Testis (tissue), 2 donors: ENCODE measurements at regions not wholly inside any gene's neighbourhood (a gene's known extent, or its start where the extent isn't known, plus 50 kb on each side); places are given as distances from the start of the nearest gene placed in this dataset.

ENCODE experiments used
- DNase-seq: peaks from one replicate; pipeline ENCODE4 v3.0.0-alpha.2; 2019
- H3K27ac ChIP-seq, 2 donors: fragments of 200-600 bp; sonication (generic); one replicate each; pipeline ENCODE4 v1.5.1; 2019
- H3K27me3 ChIP-seq: fragments of 200-600 bp; sonication (generic); one replicate; pipeline ENCODE4 v1.5.1; 2019
- H3K36me3 ChIP-seq: fragments of 200-600 bp; sonication (generic); one replicate; pipeline ENCODE4 v1.5.1; 2017; ENCODE audit warnings: low read depth; ENCODE audit errors: missing control alignments
- H3K4me1 ChIP-seq: fragments of 200-600 bp; sonication (generic); one replicate; pipeline ENCODE4 v1.5.1; 2019
- H3K4me3 ChIP-seq, 2 donors: fragments of 200-600 bp; sonication (generic); one replicate each; pipeline ENCODE4 v1.5.1; 2017 to 2019
- H3K9me3 ChIP-seq: fragments of 200-600 bp; sonication (generic); one replicate; pipeline ENCODE4 v1.5.1; 2017
- POLR2A ChIP-seq: fragments of 450-650 bp; IDR thresholded peaks from one replicate; pipeline ENCODE4 v1.6.1; 2017; ENCODE audit warnings: antibody characterized with exemption, mild to moderate bottlenecking, moderate library complexity
- WGBS, 2 donors: methylation state at CpG; one replicate each; pipeline ENCODE4 v1.1.5; 2018; 5-methylcytosine and 5-hydroxymethylcytosine counted together
- intact Hi-C: fragments of 100-400 bp; cut with DNase I; formaldehyde crosslinking; loops from one replicate; pipeline ENCODE4 v1.15.1; 2023; ENCODE audit warnings: low total_unique reads
- TF ChIP-seq, protein P1 (sequence below), 3 experiments: fragments of 450-650 bp in 2 of 3; fragments of 200-600 bp in 1 of 3; sonication (generic) in 1 of 3; IDR thresholded peaks; one replicate each; pipeline ENCODE4 v1.5.1; 2016 to 2019; ENCODE audit warnings: antibody characterized with exemption in 3 of 3, mild to moderate bottlenecking in 2 of 3, moderate library complexity in 1 of 3

GRCh38 chr3:150306083-150306482, 102.0 kb upstream of the TSC22D2 start:
- intact Hi-C loops: no loop called here
- DNase-seq: no peak
- WGBS, 2 donors: 72 to 94% methylated on average over 3 of the region's 3 CpGs
- TF ChIP-seq, protein P1, sequence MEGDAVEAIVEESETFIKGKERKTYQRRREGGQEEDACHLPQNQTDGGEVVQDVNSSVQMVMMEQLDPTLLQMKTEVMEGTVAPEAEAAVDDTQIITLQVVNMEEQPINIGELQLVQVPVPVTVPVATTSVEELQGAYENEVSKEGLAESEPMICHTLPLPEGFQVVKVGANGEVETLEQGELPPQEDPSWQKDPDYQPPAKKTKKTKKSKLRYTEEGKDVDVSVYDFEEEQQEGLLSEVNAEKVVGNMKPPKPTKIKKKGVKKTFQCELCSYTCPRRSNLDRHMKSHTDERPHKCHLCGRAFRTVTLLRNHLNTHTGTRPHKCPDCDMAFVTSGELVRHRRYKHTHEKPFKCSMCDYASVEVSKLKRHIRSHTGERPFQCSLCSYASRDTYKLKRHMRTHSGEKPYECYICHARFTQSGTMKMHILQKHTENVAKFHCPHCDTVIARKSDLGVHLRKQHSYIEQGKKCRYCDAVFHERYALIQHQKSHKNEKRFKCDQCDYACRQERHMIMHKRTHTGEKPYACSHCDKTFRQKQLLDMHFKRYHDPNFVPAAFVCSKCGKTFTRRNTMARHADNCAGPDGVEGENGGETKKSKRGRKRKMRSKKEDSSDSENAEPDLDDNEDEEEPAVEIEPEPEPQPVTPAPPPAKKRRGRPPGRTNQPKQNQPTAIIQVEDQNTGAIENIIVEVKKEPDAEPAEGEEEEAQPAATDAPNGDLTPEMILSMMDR (IDR thresholded peaks at IDR 0.05): no peak
- TF ChIP-seq POLR2A: no peak
- Histone ChIP-seq H3K27ac (no peak overlapping the region), H3K27me3 (no peaks in the 10 kb centered on the region), H3K9me3 (no peaks in the 10 kb centered on the region), H3K4me1 (no peaks in the 10 kb centered on the region), H3K4me3 (no peak overlapping the region), H3K36me3 (no peaks in the 10 kb centered on the region)

- Histone ChIP-seq H3K4me1 (no peaks in the 10 kb centered on the region), H3K27ac (no peak overlapping the region), H3K27me3 (no peaks in the 10 kb centered on the region), H3K4me3 (no peak overlapping the region), H3K36me3 (no peaks in the 10 kb centered on the region), H3K9me3 (no peaks in the 10 kb centered on the region)
- 87 to 92% methylated on average over 3 of the region's 3 CpGs for WGBS, 2 donors
- no peak for TF ChIP-seq POLR2A
- TF ChIP-seq, protein P1 (IDR thresholded peaks at IDR 0.05): no peak
- intact Hi-C loops: no loop called here
- no peak for DNase-seq
Observed at GRCh38 chr3:150303768-150304167, 104.3 kb upstream of the TSC22D2 start.

DNA sequence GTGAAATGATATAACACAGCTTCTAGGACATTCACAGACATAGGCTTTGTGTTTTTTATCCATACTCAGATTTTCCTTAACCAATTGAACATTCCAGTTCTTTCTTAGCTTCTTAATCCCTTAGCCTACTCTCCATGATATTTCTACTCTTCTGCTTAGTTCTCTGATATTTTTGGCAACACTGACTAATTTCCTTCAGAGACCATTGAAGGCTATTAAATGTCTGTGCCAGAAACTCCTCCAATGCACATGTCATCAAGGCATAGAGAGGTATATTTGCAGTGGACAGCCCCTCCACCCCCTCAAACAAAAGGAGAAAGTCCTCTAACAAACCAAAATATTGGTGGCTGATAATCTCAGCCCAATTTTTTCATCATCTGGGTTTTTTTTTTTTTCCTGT, 105.9 kb upstream of the TSC22D2 start:
- Histone ChIP-seq H3K27ac (no peak overlapping the region), H3K27me3 (no peaks in the 10 kb centered on the region), H3K4me3 (no peak overlapping the region), H3K4me1 (no peaks in the 10 kb centered on the region), H3K9me3 (no peaks in the 10 kb centered on the region), H3K36me3 (no peaks in the 10 kb centered on the region)
- no peak for TF ChIP-seq POLR2A
- TF ChIP-seq, protein P1 (IDR thresholded peaks at IDR 0.05): no peak
- intact Hi-C loops: no loop called here
- no peak for DNase-seq

DNA sequence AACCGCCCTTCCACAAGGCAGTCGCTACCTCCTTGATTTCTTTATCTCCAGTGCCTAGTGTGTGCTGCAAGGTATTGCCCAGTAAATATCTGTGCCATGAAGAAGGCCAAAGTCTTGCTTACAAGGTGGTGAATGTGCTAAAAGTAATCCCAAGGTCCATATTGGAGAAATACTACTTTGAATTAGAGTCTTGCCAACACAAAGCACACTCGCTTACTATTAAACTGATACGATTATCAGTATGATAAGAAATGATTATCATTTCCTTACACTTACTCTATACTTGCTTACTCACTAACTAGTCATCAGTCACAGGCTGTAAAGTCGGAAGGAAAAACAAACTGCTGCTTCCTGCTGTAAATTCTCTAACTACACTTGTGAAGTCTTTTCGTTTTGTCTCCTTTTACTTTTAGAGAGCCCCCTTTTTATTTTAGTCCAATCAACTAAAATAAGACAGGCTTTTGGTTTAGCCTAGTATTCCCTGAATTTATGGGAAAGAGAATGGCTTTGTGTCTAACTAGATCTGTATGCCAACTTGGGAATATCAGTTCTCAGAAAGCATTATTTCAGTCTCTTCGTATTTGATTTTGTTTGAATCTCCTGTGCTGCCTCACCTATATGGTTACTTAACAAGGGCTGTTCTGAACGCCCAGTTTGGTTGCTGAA, 107.1 kb upstream of the TSC22D2 start:
- H3K4me1 ChIP-seq: no peaks in the 10 kb centered on the region
- no peak overlapping the region for H3K27ac ChIP-seq
- intact Hi-C loops: no loop called here
- TF ChIP-seq, protein P1 (IDR thresholded peaks at IDR 0.05): no peak
- TF ChIP-seq POLR2A: no peak
- 87% methylated on average over 8 of the region's 8 CpGs for WGBS, 2 donors
- no peaks in the 10 kb centered on the region for H3K36me3 ChIP-seq
- no peak for DNase-seq
- no peaks in the 10 kb centered on the region for H3K9me3 ChIP-seq
- no peak overlapping the region for H3K4me3 ChIP-seq
- no peaks in the 10 kb centered on the region for H3K27me3 ChIP-seq

GRCh38 chr3:150300388-150300787, 107.7 kb upstream of the TSC22D2 start:
- DNase-seq: no peak
- TF ChIP-seq POLR2A: no peak
- H3K36me3 ChIP-seq: no peaks in the 10 kb centered on the region
- intact Hi-C loops: no loop called here
- no peak overlapping the region for H3K4me3 ChIP-seq
- H3K27me3 ChIP-seq: no peaks in the 10 kb centered on the region
- H3K27ac ChIP-seq: no peak overlapping the region
- 48 to 90% methylated on average over 2 of the region's 2 CpGs for WGBS, 2 donors
- no peaks in the 10 kb centered on the region for H3K4me1 ChIP-seq
- H3K9me3 ChIP-seq: no peaks in the 10 kb centered on the region
